GM23248 (cell line): ENCODE measurements at regions not wholly inside any gene's neighbourhood (a gene's known extent, or its start where the extent isn't known, plus 50 kb on each side); places are given as distances from the start of the nearest gene placed in this dataset.
"Not testable (repeated sequence)": the region's sequence is repeated elsewhere in the genome, so short reads cannot be mapped to it uniquely, and the experiment has no call there.

ENCODE experiments used
- DNase-seq: peaks from one replicate; pipeline ENCODE4 v3.0.0-alpha.2; 2015
- H2AFZ ChIP-seq: fragments of 200-600 bp; sonication (generic); 2 replicates; pipeline ENCODE4 v1.6.1; 2016; ENCODE audit warnings: antibody characterized with exemption
- H3F3A ChIP-seq: fragments of 200-600 bp; sonication (generic); 2 replicates; pipeline ENCODE4 v1.6.1; 2016; ENCODE audit warnings: mild to moderate bottlenecking, antibody characterized with exemption, mixed run types; ENCODE audit not compliant: insufficient read depth
- H3K27ac ChIP-seq: fragments of 200-600 bp; sonication (generic); 2 replicates; pipeline ENCODE4 v1.5.1; 2016; ENCODE audit warnings: mild to moderate bottlenecking
- H3K27me3 ChIP-seq: fragments of 200-600 bp; sonication (generic); replicated peaks from 2 replicates; pipeline ENCODE4 v1.6.1; 2016; ENCODE audit warnings: mild to moderate bottlenecking; ENCODE audit not compliant: insufficient read depth
- H3K36me3 ChIP-seq: fragments of 200-600 bp; sonication (generic); 2 replicates; pipeline ENCODE4 v1.6.1; 2016; ENCODE audit warnings: low read depth, mild to moderate bottlenecking
- H3K4me1 ChIP-seq: fragments of 200-600 bp; sonication (generic); 2 replicates; pipeline ENCODE4 v1.6.1; 2016; ENCODE audit warnings: mild to moderate bottlenecking; ENCODE audit not compliant: insufficient read depth
- H3K4me2 ChIP-seq: fragments of 200-600 bp; sonication (generic); one replicate; pipeline ENCODE4 v1.6.1; 2016; ENCODE audit warnings: mild to moderate bottlenecking; ENCODE audit not compliant: unreplicated experiment
- H3K4me3 ChIP-seq: fragments of 200-600 bp; sonication (generic); 2 replicates; pipeline ENCODE4 v1.5.1; 2016; ENCODE audit warnings: mild to moderate bottlenecking
- H3K79me2 ChIP-seq: fragments of 200-600 bp; sonication (generic); 2 replicates; pipeline ENCODE4 v1.6.1; 2016; ENCODE audit warnings: mild to moderate bottlenecking; ENCODE audit not compliant: insufficient read depth
- H3K9ac ChIP-seq: fragments of 200-600 bp; sonication (generic); 2 replicates; pipeline ENCODE4 v1.6.1; 2016; ENCODE audit warnings: mild to moderate bottlenecking
- H3K9me2 ChIP-seq: fragments of 200-600 bp; sonication (generic); 2 replicates; pipeline ENCODE4 v1.6.1; 2016; ENCODE audit warnings: mixed run types, mild to moderate bottlenecking, moderate library complexity; ENCODE audit not compliant: insufficient read depth
- H3K9me3 ChIP-seq: fragments of 200-600 bp; sonication (generic); one replicate; pipeline ENCODE4 v1.6.1; 2017; ENCODE audit warnings: low read depth
- H4K20me1 ChIP-seq: fragments of 200-600 bp; sonication (generic); 2 replicates; pipeline ENCODE4 v1.6.0; 2016; ENCODE audit not compliant: insufficient read depth
- EZH2 ChIP-seq: fragments of 200-600 bp; sonication (generic); IDR thresholded peaks from 2 replicates; pipeline ENCODE4 v1.6.1; 2018; ENCODE audit warnings: antibody characterized with exemption, mild to moderate bottlenecking; ENCODE audit not compliant: insufficient read depth, poor library complexity, severe bottlenecking
- EZH2phosphoT487 ChIP-seq: fragments of 200-600 bp; sonication (generic); IDR thresholded peaks from 2 replicates; pipeline ENCODE4 v1.6.1; 2018; ENCODE audit warnings: antibody characterized with exemption, moderate library complexity, mild to moderate bottlenecking, low read depth; ENCODE audit not compliant: insufficient read depth
- WGBS, 2 experiments: methylation state at CpG; one replicate each; pipeline ENCODE4 v1.1.6; 2015 to 2017; ENCODE audit warnings: low lambda C conversion rate in 2 of 2, low coverage in 1 of 2; ENCODE audit errors: missing lambda C conversion rate in 2 of 2; 5-methylcytosine and 5-hydroxymethylcytosine counted together
- in situ Hi-C: fragments of 300-500 bp; cut with MboI; formaldehyde crosslinking; loops from 2 replicates; pipeline ENCODE4 v1.15.0; 2020

- no peak overlapping the region for H2AFZ ChIP-seq
- no peaks in the 10 kb centered on the region for H3K79me2 ChIP-seq
- no peak for TF ChIP-seq EZH2
- no peak for TF ChIP-seq EZH2phosphoT487
- H3F3A ChIP-seq, result no peaks in the 10 kb centered on the region; the same call in 1 of the 2 replicates
- in situ Hi-C loops, result no loop called here
- H3K36me3 ChIP-seq, result no peaks in the 10 kb centered on the region
- no peaks in the 10 kb centered on the region for H3K9me2 ChIP-seq
- H3K4me1 ChIP-seq, result peaks cover 10% of the 10 kb centered on the region; the same call in 1 of the 2 replicates
- H3K27me3 ChIP-seq, result no peaks in the 10 kb centered on the region
- DNase-seq, result peak; percentile 9
- H3K27ac ChIP-seq, result no peak overlapping the region
- no peak overlapping the region for H3K9ac ChIP-seq
- no peak overlapping the region for H3K4me3 ChIP-seq
- H3K9me3 ChIP-seq, result no peaks in the 10 kb centered on the region
- H3K4me2 ChIP-seq, result no peak overlapping the region
- no peaks in the 10 kb centered on the region for H4K20me1 ChIP-seq
These were observed 330.4 kb downstream of the GBA3 start for GRCh38 chr4:23023121-23023520.

GRCh38 chr4:23022032-23022431 is 329.3 kb downstream of the GBA3 start:
- Histone ChIP-seq H3K79me2 (no peaks in the 10 kb centered on the region), H3K4me1 (peaks cover 10% of the 10 kb centered on the region; the same call in 1 of the 2 replicates), H3K36me3 (no peaks in the 10 kb centered on the region), H3K4me2 (no peak overlapping the region), H4K20me1 (no peaks in the 10 kb centered on the region), H3K9ac (no peak overlapping the region), H3K9me2 (no peaks in the 10 kb centered on the region), H3F3A (no peaks in the 10 kb centered on the region; the same call in 1 of the 2 replicates), H3K4me3 (no peak overlapping the region), H3K9me3 (no peaks in the 10 kb centered on the region), H3K27me3 (no peaks in the 10 kb centered on the region), H3K27ac (peak overlapping the region; percentile 57), H2AFZ (no peak overlapping the region)
- in situ Hi-C loops, result no loop called here
- no peak for TF ChIP-seq EZH2
- TF ChIP-seq EZH2phosphoT487, result no peak
- peak; percentile 78 for DNase-seq

DNA sequence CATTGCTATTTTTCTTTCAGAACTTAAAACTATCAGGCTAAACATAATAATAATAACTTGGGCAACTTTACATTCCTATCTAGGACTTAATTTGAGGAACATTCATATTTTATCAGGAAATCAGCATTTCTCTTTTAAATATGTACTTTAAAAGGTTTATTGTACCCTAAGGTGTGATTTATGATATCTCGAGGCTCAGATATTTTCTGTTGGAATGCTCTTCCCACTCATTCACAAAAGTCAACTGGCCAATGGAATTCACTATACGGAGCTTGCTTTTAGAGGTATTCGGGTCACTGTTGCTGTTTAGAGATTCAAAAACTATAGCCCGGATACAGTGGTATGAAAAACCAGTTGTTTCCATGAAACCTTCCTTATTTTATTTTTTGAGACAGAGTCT is 328.3 kb downstream of the GBA3 start:
- H3K79me2 ChIP-seq, result no peaks in the 10 kb centered on the region
- no peak overlapping the region for H3K9ac ChIP-seq
- no peaks in the 10 kb centered on the region for H4K20me1 ChIP-seq
- in situ Hi-C loops, result no loop called here
- H3K4me3 ChIP-seq, result no peak overlapping the region
- TF ChIP-seq EZH2, result no peak
- no peaks in the 10 kb centered on the region for H3K9me2 ChIP-seq
- no peak overlapping the region for H2AFZ ChIP-seq
- no peaks in the 10 kb centered on the region for H3K36me3 ChIP-seq
- DNase-seq, result no peak
- no peaks in the 10 kb centered on the region for H3K9me3 ChIP-seq
- H3F3A ChIP-seq, result no peaks in the 10 kb centered on the region; the same call in 1 of the 2 replicates
- H3K27me3 ChIP-seq, result no peaks in the 10 kb centered on the region
- H3K4me2 ChIP-seq, result no peak overlapping the region
- 50 to 66% methylated on average over 4 of the region's 4 CpGs for WGBS, 2 experiments
- peak overlapping the region; percentile 57 for H3K27ac ChIP-seq
- peaks cover 10% of the 10 kb centered on the region; the same call in 1 of the 2 replicates for H3K4me1 ChIP-seq

DNA sequence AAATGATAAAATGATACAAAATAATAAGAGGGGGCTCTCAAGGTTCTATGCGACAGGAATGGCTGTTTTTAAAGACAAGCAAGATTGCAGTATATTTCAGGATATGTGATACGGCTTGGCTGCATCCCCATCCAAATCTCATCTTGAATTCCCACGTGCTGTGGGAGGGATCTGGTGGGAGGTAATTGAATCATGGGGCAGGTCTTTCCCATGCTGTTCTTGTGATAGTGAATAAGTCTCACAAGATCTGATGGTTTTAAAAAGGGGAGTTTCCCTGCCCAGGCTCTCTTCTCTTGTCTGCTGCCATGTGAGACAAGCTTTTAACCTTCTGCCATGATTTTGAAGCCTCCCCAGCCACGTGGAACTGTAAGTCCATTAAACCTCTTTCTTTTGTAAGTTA is 327.7 kb downstream of the GBA3 start:
- H3K4me3 ChIP-seq, H3K9me3 ChIP-seq, H3K9me2 ChIP-seq, H4K20me1 ChIP-seq, H3K9ac ChIP-seq, H3K27me3 ChIP-seq, H3K79me2 ChIP-seq, DNase-seq, H3F3A ChIP-seq, H3K27ac ChIP-seq, H3K4me2 ChIP-seq, H3K36me3 ChIP-seq, in situ Hi-C loops, H2AFZ ChIP-seq, H3K4me1 ChIP-seq: not testable (repeated sequence)
- 43 to 51% methylated on average over 4 of the region's 4 CpGs for WGBS, 2 experiments

- Histone ChIP-seq H4K20me1 (no peaks in the 10 kb centered on the region), H3K27ac (no peak overlapping the region), H3K9me3 (no peaks in the 10 kb centered on the region), H3K27me3 (no peaks in the 10 kb centered on the region), H2AFZ (no peak overlapping the region), H3K4me2 (no peak overlapping the region), H3K79me2 (no peaks in the 10 kb centered on the region), H3K36me3 (no peaks in the 10 kb centered on the region), H3K9me2 (no peaks in the 10 kb centered on the region), H3K4me3 (no peak overlapping the region), H3F3A (no peaks in the 10 kb centered on the region), H3K4me1 (peaks cover 10% of the 10 kb centered on the region; the same call in 1 of the 2 replicates), H3K9ac (no peak overlapping the region)
- TF ChIP-seq EZH2phosphoT487 (no peak), EZH2 (no peak)
- in situ Hi-C loops, result no loop called here
- WGBS, 2 experiments, result 47% methylated on average over 1 of the region's 1 CpG
- DNase-seq, result no peak
These were observed 324.2 kb downstream of the GBA3 start for GRCh38 chr4:23016981-23017380.
